NT2/D1 (cell line): ENCODE measurements at regions not wholly inside any gene's neighbourhood (a gene's known extent, or its start where the extent isn't known, plus 50 kb on each side); places are given as distances from the start of the nearest gene placed in this dataset.

Experiments used
- DNase-seq: peaks from one replicate; pipeline ENCODE4 v3.0.0-alpha.2; 2011; ENCODE audit warnings: low read depth, low spot score
- H3K27me3 ChIP-seq: 2 replicates; pipeline ENCODE4 v1.6.0; 2011; ENCODE audit warnings: mild to moderate bottlenecking; ENCODE audit not compliant: insufficient read length, insufficient read depth
- H3K36me3 ChIP-seq: 2 replicates; pipeline ENCODE4 v1.6.1; 2011; ENCODE audit warnings: mild to moderate bottlenecking, low read length, mixed read lengths; ENCODE audit not compliant: insufficient read depth, insufficient read length
- H3K4me1 ChIP-seq: 2 replicates; pipeline ENCODE4 v1.5.1; 2011; ENCODE audit not compliant: insufficient read depth, insufficient read length
- H3K4me3 ChIP-seq: 2 replicates; pipeline ENCODE4 v1.5.1; 2011; ENCODE audit warnings: low read depth; ENCODE audit not compliant: insufficient read length
- H3K9ac ChIP-seq: 2 replicates; pipeline ENCODE4 v1.6.0; 2011; ENCODE audit warnings: low read depth; ENCODE audit not compliant: insufficient read length
- H3K9me3 ChIP-seq: 2 replicates; pipeline ENCODE4 v1.5.1; 2011; ENCODE audit warnings: mild to moderate bottlenecking, low read length; ENCODE audit not compliant: insufficient read depth
- SUZ12 ChIP-seq: IDR thresholded peaks from 2 replicates; pipeline ENCODE4 v1.6.1; 2011; ENCODE audit not compliant: insufficient read length, insufficient read depth; ENCODE audit errors: extremely low read depth
- YY1 ChIP-seq: IDR thresholded peaks from 2 replicates; pipeline ENCODE4 v1.6.1; 2011; ENCODE audit not compliant: insufficient read length, insufficient read depth
- ZNF274 ChIP-seq: IDR thresholded peaks from 2 replicates; pipeline ENCODE4 v1.6.1; 2011; ENCODE audit warnings: mild to moderate bottlenecking, low read depth, low read length

GRCh38 chr1:218895064-218895587, 278.6 kb upstream of the LYPLAL1 start:
- Histone ChIP-seq H3K9ac (no peak overlapping the region), H3K27me3 (no peaks in the 10 kb centered on the region), H3K4me1 (no peaks in the 10 kb centered on the region), H3K9me3 (no peaks in the 10 kb centered on the region), H3K36me3 (no peaks in the 10 kb centered on the region), H3K4me3 (no peak overlapping the region)
- no peak for DNase-seq
- TF ChIP-seq YY1 (no peak), SUZ12 (no peak), ZNF274 (no peak)

DNA sequence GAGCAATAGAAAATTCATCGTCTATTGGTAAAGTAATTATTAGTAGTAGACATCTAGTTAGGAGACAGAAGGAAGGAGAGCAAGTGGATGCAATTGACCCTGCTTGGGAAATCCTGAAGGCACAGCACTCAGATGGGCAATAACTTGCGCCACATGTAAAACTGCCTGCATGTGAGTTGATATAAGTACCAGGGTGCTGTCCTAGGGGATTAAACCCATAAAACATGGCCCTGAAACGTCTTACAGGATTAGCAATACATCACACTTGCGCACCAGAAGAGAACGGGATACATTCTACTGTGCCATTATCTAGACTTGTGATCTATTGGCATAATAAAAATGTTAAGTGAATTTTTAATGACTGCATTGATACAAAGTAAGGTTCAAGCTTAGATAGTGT, 277.5 kb upstream of the LYPLAL1 start:
- H3K4me3 ChIP-seq = no peak overlapping the region
- no peaks in the 10 kb centered on the region for H3K27me3 ChIP-seq
- no peaks in the 10 kb centered on the region for H3K36me3 ChIP-seq
- no peak for TF ChIP-seq ZNF274
- no peak for TF ChIP-seq YY1
- TF ChIP-seq SUZ12 = no peak
- no peaks in the 10 kb centered on the region for H3K4me1 ChIP-seq
- no peak overlapping the region for H3K9ac ChIP-seq
- DNase-seq = no peak
- no peaks in the 10 kb centered on the region for H3K9me3 ChIP-seq

DNA sequence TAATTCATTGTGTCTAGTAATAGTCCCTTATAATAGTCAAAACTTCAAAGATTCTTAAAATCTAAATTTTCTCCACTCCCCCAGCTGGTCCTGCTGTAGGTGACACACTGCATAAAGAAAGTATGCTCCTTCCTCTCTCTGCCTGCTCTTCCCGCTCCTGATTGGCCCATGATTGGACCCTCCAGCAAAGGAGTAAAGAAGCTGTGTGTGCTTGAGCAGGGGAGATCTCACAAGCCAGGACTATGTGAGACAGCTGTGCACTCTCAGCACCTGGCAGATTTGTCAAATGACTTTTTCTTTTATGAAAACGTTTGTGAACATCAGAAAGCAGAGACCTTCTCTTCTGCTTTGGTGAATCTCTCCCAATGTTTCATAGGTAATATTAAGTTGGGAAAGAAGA, 274.8 kb upstream of the LYPLAL1 start:
- Histone ChIP-seq H3K4me1 (no peaks in the 10 kb centered on the region), H3K4me3 (no peak overlapping the region), H3K9me3 (no peaks in the 10 kb centered on the region), H3K27me3 (no peaks in the 10 kb centered on the region), H3K9ac (no peak overlapping the region), H3K36me3 (no peaks in the 10 kb centered on the region)
- DNase-seq = no peak
- TF ChIP-seq SUZ12 = no peak
- TF ChIP-seq ZNF274 = no peak
- no peak for TF ChIP-seq YY1

DNA sequence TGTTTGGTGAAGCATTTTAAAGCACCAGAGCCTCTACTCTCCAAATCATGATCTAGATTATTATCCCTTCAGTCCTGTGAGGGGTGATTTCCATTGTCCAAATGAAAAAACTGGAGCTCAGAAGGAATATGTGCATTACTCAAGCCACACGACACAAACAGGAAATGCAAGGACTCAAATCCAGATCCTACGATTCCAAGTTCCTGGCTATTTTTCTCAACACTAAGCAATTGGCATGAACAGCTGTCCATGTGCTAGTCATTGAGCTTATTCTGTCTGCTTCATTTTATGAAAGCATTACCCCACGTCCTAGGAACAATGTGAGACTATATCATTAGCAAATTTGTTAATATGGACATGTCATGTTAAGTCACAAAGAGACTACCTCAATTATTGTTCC, 273.1 kb upstream of the LYPLAL1 start:
- DNase-seq = no peak
- no peak for TF ChIP-seq YY1
- no peak for TF ChIP-seq ZNF274
- no peak for TF ChIP-seq SUZ12
- no peaks in the 10 kb centered on the region for H3K4me1 ChIP-seq
- H3K27me3 ChIP-seq = no peaks in the 10 kb centered on the region
- no peak overlapping the region for H3K4me3 ChIP-seq
- H3K36me3 ChIP-seq = no peaks in the 10 kb centered on the region
- H3K9me3 ChIP-seq = no peaks in the 10 kb centered on the region
- H3K9ac ChIP-seq = no peak overlapping the region

GRCh38 chr1:218904416-218904815, 269.3 kb upstream of the LYPLAL1 start:
- Histone ChIP-seq H3K4me3 (no peak overlapping the region), H3K9ac (no peak overlapping the region), H3K4me1 (no peaks in the 10 kb centered on the region), H3K36me3 (no peaks in the 10 kb centered on the region), H3K27me3 (no peaks in the 10 kb centered on the region), H3K9me3 (no peaks in the 10 kb centered on the region)
- DNase-seq = no peak
- TF ChIP-seq SUZ12 (no peak), ZNF274 (no peak), YY1 (no peak)

DNA sequence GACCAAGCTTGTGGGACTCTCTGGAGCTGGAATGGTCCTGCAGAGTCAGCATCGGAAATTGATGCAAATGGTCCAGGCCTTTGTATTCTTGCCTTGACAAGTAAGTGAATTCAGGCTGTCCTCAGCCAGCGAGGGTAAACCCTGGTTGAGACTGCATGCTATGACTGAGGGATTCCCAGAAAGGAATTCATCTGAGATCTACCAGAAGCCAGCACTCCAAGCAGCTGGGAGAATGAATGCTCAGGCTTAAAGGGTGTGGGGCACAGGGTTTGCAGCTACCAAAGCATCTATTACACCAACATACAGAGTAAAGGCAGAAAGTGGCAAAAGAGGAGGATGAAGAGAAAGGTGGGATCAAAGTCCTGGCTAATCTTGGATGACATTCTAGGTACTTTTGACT, 257.0 kb upstream of the LYPLAL1 start:
- no peaks in the 10 kb centered on the region for H3K4me1 ChIP-seq
- H3K4me3 ChIP-seq = no peak overlapping the region
- TF ChIP-seq YY1 = no peak
- no peak for TF ChIP-seq SUZ12
- TF ChIP-seq ZNF274 = no peak
- H3K9me3 ChIP-seq = no peaks in the 10 kb centered on the region
- no peaks in the 10 kb centered on the region for H3K27me3 ChIP-seq
- H3K36me3 ChIP-seq = no peaks in the 10 kb centered on the region
- H3K9ac ChIP-seq = no peak overlapping the region
- no peak for DNase-seq

GRCh38 chr1:218917656-218918055, 256.0 kb upstream of the LYPLAL1 start:
- Histone ChIP-seq H3K27me3 (no peaks in the 10 kb centered on the region), H3K36me3 (no peaks in the 10 kb centered on the region), H3K4me3 (no peak overlapping the region), H3K4me1 (no peaks in the 10 kb centered on the region), H3K9ac (no peak overlapping the region), H3K9me3 (no peaks in the 10 kb centered on the region)
- TF ChIP-seq ZNF274 (no peak), YY1 (no peak), SUZ12 (no peak)
- no peak for DNase-seq
